ENCODE measurements at regions not wholly inside any gene's neighbourhood (a gene's known extent, or its start where the extent isn't known, plus 50 kb on each side); places are given as distances from the start of the nearest gene placed in this dataset.

DNA sequence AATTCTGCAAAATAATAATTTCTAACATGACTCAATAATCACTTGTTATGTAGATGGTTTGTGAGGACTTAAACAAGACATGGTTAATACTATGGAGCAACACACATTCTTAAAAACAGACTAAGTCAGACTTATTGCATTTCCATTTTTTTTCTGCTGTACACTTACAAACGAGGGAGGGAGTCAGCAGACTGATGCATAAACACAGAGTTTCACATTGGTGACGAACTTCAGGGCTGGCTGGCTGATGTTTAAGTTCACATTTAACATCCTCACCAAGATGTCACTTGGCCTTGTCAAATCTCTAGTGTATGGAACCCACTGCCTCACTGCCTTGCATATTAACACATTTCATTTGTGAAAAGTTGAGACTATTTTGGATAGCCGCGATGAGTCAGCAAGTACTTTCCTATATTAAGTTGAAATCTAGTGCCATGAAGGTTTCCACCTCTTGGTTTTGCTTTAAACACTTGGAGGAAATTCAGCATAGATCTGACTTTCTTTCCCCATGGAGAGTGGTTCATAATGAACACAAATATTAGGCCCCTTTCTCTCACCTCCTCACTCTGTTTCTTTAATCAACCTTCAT, 337.5 kb upstream of the RUNX1 start:
- TF ChIP-seq, protein P1, sequence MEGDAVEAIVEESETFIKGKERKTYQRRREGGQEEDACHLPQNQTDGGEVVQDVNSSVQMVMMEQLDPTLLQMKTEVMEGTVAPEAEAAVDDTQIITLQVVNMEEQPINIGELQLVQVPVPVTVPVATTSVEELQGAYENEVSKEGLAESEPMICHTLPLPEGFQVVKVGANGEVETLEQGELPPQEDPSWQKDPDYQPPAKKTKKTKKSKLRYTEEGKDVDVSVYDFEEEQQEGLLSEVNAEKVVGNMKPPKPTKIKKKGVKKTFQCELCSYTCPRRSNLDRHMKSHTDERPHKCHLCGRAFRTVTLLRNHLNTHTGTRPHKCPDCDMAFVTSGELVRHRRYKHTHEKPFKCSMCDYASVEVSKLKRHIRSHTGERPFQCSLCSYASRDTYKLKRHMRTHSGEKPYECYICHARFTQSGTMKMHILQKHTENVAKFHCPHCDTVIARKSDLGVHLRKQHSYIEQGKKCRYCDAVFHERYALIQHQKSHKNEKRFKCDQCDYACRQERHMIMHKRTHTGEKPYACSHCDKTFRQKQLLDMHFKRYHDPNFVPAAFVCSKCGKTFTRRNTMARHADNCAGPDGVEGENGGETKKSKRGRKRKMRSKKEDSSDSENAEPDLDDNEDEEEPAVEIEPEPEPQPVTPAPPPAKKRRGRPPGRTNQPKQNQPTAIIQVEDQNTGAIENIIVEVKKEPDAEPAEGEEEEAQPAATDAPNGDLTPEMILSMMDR (IDR thresholded peaks at IDR 0.05; ENCODE audit: low read depth, low read length, poor library complexity, severe bottlenecking) = no peak
- no peak for TF ChIP-seq EZH2phosphoT487 (IDR thresholded peaks at IDR 0.05; ENCODE audit: borderline replicate concordance, low read length)

Measured in DOHH2 (cell line).